Stomach (tissue), 8 donors: ENCODE measurements at regions not wholly inside any gene's neighbourhood (a gene's known extent, or its start where the extent isn't known, plus 50 kb on each side); places are given as distances from the start of the nearest gene placed in this dataset.

ENCODE experiments used
- DNase-seq, 2 donors: peaks; one replicate each; pipeline versions ENCODE4 v3.0.0 to v3.0.0-alpha.2; 2013 to 2019
- H3K27ac ChIP-seq, 5 donors: fragments of 200-600 bp in 4 of 5; sonication (generic) in 4 of 5; one replicate each; pipeline ENCODE4 v1.5.1; 2013 to 2019; ENCODE audit warnings: mild to moderate bottlenecking in 1 of 5, moderate library complexity in 1 of 5
- H3K27me3 ChIP-seq, 3 donors: fragments of 200-600 bp; sonication (generic); one replicate each; pipeline ENCODE4 v1.5.1; 2017 to 2019; ENCODE audit warnings: mixed run types in 1 of 3
- H3K36me3 ChIP-seq, 4 donors: fragments of 200-600 bp; sonication (generic); 1 replicate in 3 of 4; 2 replicates in 1 of 4; pipeline ENCODE4 v1.5.1; 2016 to 2019
- H3K4me1 ChIP-seq, 4 donors: fragments of 200-600 bp; sonication (generic); one replicate each; pipeline ENCODE4 v1.5.1; 2016 to 2019
- H3K4me3 ChIP-seq, 4 donors: fragments of 200-600 bp; sonication (generic) in 3 of 4; one replicate each; pipeline ENCODE4 v1.5.1; 2016 to 2019; ENCODE audit warnings: mild to moderate bottlenecking in 1 of 4
- H3K9me3 ChIP-seq, 4 donors: fragments of 200-600 bp; sonication (generic); one replicate each; pipeline ENCODE4 v1.5.1; 2016 to 2019
- CTCF ChIP-seq, 7 experiments: fragments of 450-650 bp in 4 of 7; fragments of 200-600 bp in 3 of 7; sonication (generic) in 3 of 7; IDR thresholded peaks; one replicate each; pipeline ENCODE4 v1.5.1; 2016 to 2019; ENCODE audit warnings: antibody characterized with exemption in 7 of 7, control low read depth in 2 of 7, mild to moderate bottlenecking in 1 of 7
- EP300 ChIP-seq: sonication (generic); formaldehyde crosslinking; IDR thresholded peaks from one replicate; pipeline ENCODE4 v1.6.1; 2017; ENCODE audit warnings: antibody characterized with exemption
- POLR2A ChIP-seq, 4 donors: fragments of 450-650 bp; IDR thresholded peaks; one replicate each; pipeline ENCODE4 v1.6.1; 2016; ENCODE audit warnings: antibody characterized with exemption in 4 of 4, control low read depth in 2 of 4, mild to moderate bottlenecking in 1 of 4, moderate library complexity in 1 of 4
- POLR2AphosphoS5 ChIP-seq, 3 donors: sonication (generic); formaldehyde crosslinking; IDR thresholded peaks; one replicate each; pipeline ENCODE4 v1.6.1; 2016; ENCODE audit warnings: antibody characterized with exemption in 3 of 3
- WGBS, 5 donors: extraction: QIAGEN DNeasy Blood & Tissue Kit in 3 of 5; methylation state at CpG; one replicate each; pipeline versions ENCODE4 v1.1.5 to v1.1.7; 2013 to 2018; 5-methylcytosine and 5-hydroxymethylcytosine counted together
- intact Hi-C: fragments of 100-400 bp; cut with DNase I; formaldehyde crosslinking; loops from one replicate; pipeline ENCODE4 v1.15.1; 2023; ENCODE audit warnings: low total_unique reads
- donor health status: healthy with polysubstance abuse.
- donor health status: Bipolar disorder and iron deficiency.
- donor health status: healthy.

GRCh38 chr18:26657631-26658581, 109.6 kb upstream of the KCTD1 start:
- 7 to 10% (median 9%) methylated on average over 15 of the region's 15 CpGs for WGBS, 5 donors
- intact Hi-C loops: no loop called here
- H3K27ac ChIP-seq: peak overlapping the region in 4 of 5 donors; percentile 80 to 90 (median 88)

GRCh38 chr18:26656944-26657536, 108.7 kb upstream of the KCTD1 start:
- H3K4me3 ChIP-seq: peak overlapping the region; percentile 66 to 90 (median 79)
- intact Hi-C loops: no loop called here
- 0 to 1% (median 0%) methylated on average over 23 to 52 of the region's 52 CpGs for WGBS, 5 donors
- peaks cover 0 to 14% (median 3%) of the 10 kb centered on the region in 3 donors for H3K27me3 ChIP-seq
- no peaks in the 10 kb centered on the region for H3K36me3 ChIP-seq
- peaks cover 22 to 37% (median 34%) of the 10 kb centered on the region in 4 donors for H3K4me1 ChIP-seq
- TF ChIP-seq CTCF (IDR thresholded peaks at IDR 0.05) (peak in 2 of 7 experiments; percentile 17 to 42), POLR2AphosphoS5 (IDR thresholded peaks at IDR 0.05) (peak in 2 of 3 donors; percentile 15 to 32), POLR2A (IDR thresholded peaks at IDR 0.05) (no peak)
- peak; percentile 85 to 90 for DNase-seq
- no peaks in the 10 kb centered on the region for H3K9me3 ChIP-seq
- H3K27ac ChIP-seq: peak overlapping the region; percentile 80 to 92 (median 89)

More at GRCh38 chr18:26657631-26658581, 109.6 kb upstream of the KCTD1 start:
- TF ChIP-seq POLR2A (IDR thresholded peaks at IDR 0.05) (no peak), EP300 (no peak), CTCF (IDR thresholded peaks at IDR 0.05) (no peak), POLR2AphosphoS5 (IDR thresholded peaks at IDR 0.05) (no peak)
- no peaks in the 10 kb centered on the region for H3K36me3 ChIP-seq
- H3K9me3 ChIP-seq: no peaks in the 10 kb centered on the region
- H3K4me3 ChIP-seq: peak overlapping the region; percentile 66 to 90 (median 79)
- peaks cover 0 to 14% (median 3%) of the 10 kb centered on the region in 3 donors for H3K27me3 ChIP-seq
- no peak for DNase-seq
- peaks cover 22 to 37% (median 34%) of the 10 kb centered on the region in 4 donors for H3K4me1 ChIP-seq

GRCh38 chr18:26656431-26656943, 108.1 kb upstream of the KCTD1 start:
- Histone ChIP-seq H3K4me3 (peak overlapping the region; percentile 66 to 90 (median 79)), H3K27me3 (peaks cover 0 to 14% (median 3%) of the 10 kb centered on the region in 3 donors), H3K27ac (peak overlapping the region; percentile 80 to 92 (median 89)), H3K4me1 (peaks cover 22 to 37% (median 34%) of the 10 kb centered on the region in 4 donors), H3K9me3 (no peaks in the 10 kb centered on the region), H3K36me3 (no peaks in the 10 kb centered on the region)
- DNase-seq: no peak
- 0 to 2% (median 0%) methylated on average over 18 to 67 of the region's 68 CpGs for WGBS, 5 donors
- TF ChIP-seq CTCF (IDR thresholded peaks at IDR 0.05): no peak
- no peak for TF ChIP-seq EP300
- TF ChIP-seq POLR2A (IDR thresholded peaks at IDR 0.05): no peak
- no peak for TF ChIP-seq POLR2AphosphoS5 (IDR thresholded peaks at IDR 0.05)
- intact Hi-C loops: no loop called here
